ENCODE measurements at regions not wholly inside any gene's neighbourhood (a gene's known extent, or its start where the extent isn't known, plus 50 kb on each side); places are given as distances from the start of the nearest gene placed in this dataset.

- DNase-seq (ENCODE audit: low spot score): no peak
Observed at GRCh38 chr3:187795207-187795960, 50.1 kb upstream of the BCL6 start.

- no peak for DNase-seq (ENCODE audit: low spot score)
Observed at GRCh38 chr3:187798126-187798525, 52.9 kb upstream of the BCL6 start.

GRCh38 chr3:187798531-187799530 lies 53.6 kb upstream of the BCL6 start:
- no peak for DNase-seq (ENCODE audit: low spot score)

GRCh38 chr3:187799942-187800641 lies 54.8 kb upstream of the BCL6 start:
- DNase-seq (ENCODE audit: low spot score): peak; percentile 27

GRCh38 chr3:187801152-187801551 lies 55.9 kb upstream of the BCL6 start:
- DNase-seq (ENCODE audit: low spot score): no peak

GRCh38 chr3:187802203-187802927 lies 57.1 kb upstream of the BCL6 start:
- no peak for DNase-seq (ENCODE audit: low spot score)

GRCh38 chr3:187802928-187803259 lies 57.6 kb upstream of the BCL6 start:
- no peak for DNase-seq (ENCODE audit: low spot score)

GRCh38 chr3:187804120-187804744 lies 59.0 kb upstream of the BCL6 start:
- DNase-seq (ENCODE audit: low spot score): no peak

- no peak for DNase-seq (ENCODE audit: low spot score)
Observed at GRCh38 chr3:187804745-187805121, 59.5 kb upstream of the BCL6 start.

GRCh38 chr3:187805774-187806173 lies 60.5 kb upstream of the BCL6 start:
- no peak for DNase-seq (ENCODE audit: low spot score)

GRCh38 chr3:187807086-187807862 lies 62.0 kb upstream of the BCL6 start:
- DNase-seq (ENCODE audit: low spot score): no peak

- DNase-seq (ENCODE audit: low spot score): no peak
Observed at GRCh38 chr3:187808527-187808895, 63.2 kb upstream of the BCL6 start.

- DNase-seq (ENCODE audit: low spot score): no peak
Observed at GRCh38 chr3:187809612-187809991, 64.3 kb upstream of the BCL6 start.

GRCh38 chr3:187810021-187810446 lies 64.8 kb upstream of the BCL6 start:
- no peak for DNase-seq (ENCODE audit: low spot score)

GRCh38 chr3:187811585-187812250 lies 66.5 kb upstream of the BCL6 start:
- DNase-seq (ENCODE audit: low spot score): no peak

- no peak for DNase-seq (ENCODE audit: low spot score)
Observed at GRCh38 chr3:187812496-187812895, 67.2 kb upstream of the BCL6 start.

GRCh38 chr3:187813198-187813597 lies 67.9 kb upstream of the BCL6 start:
- DNase-seq (ENCODE audit: low spot score): no peak

- peak; percentile 8 for DNase-seq (ENCODE audit: low spot score)
Observed at GRCh38 chr3:187817766-187818165, 72.5 kb upstream of the BCL6 start.

GRCh38 chr3:187821616-187822317 lies 76.5 kb upstream of the BCL6 start:
- DNase-seq (ENCODE audit: low spot score): no peak

- no peak for DNase-seq (ENCODE audit: low spot score)
Observed at GRCh38 chr3:187822402-187822801, 77.1 kb upstream of the BCL6 start.

Data from NAMALWA (cell line).